ENCODE measurements at regions not wholly inside any gene's neighbourhood (a gene's known extent, or its start where the extent isn't known, plus 50 kb on each side); places are given as distances from the start of the nearest gene placed in this dataset.

DNA sequence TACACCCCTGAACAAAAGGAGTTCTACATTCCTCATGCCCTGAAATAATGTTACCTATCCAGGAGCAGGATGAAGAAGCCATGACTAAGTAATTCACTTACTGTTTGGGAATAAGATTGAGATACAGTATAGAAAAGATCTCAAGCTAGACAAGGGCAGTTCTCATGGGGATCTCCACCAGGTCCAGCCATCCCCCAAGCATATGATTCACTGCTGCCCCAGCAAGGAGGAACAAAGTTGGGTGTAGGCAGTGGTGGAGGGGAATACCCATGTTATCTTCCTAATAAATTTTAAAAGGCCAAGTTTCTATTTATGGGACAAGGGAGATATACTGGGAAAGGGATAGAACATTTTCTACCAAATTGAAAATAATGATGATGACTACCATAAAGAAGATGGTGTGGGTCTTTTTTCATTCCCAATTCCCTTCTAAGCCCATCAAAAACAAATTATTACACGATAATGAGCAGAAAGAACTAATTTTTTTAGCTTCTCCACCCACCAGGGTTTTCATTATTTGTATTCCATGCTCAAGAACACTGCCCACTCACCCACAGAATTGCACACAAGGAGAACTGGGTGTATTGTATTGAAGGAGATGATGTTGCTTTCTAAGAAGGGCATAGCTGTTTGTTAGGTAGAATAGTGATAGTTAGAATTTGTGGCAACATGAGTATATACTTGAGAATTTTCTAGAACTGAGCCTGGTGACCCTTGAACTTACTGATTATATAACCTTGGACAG lies 204.6 kb downstream of the BTG1 start:
- TF ChIP-seq, protein P1, sequence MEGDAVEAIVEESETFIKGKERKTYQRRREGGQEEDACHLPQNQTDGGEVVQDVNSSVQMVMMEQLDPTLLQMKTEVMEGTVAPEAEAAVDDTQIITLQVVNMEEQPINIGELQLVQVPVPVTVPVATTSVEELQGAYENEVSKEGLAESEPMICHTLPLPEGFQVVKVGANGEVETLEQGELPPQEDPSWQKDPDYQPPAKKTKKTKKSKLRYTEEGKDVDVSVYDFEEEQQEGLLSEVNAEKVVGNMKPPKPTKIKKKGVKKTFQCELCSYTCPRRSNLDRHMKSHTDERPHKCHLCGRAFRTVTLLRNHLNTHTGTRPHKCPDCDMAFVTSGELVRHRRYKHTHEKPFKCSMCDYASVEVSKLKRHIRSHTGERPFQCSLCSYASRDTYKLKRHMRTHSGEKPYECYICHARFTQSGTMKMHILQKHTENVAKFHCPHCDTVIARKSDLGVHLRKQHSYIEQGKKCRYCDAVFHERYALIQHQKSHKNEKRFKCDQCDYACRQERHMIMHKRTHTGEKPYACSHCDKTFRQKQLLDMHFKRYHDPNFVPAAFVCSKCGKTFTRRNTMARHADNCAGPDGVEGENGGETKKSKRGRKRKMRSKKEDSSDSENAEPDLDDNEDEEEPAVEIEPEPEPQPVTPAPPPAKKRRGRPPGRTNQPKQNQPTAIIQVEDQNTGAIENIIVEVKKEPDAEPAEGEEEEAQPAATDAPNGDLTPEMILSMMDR (IDR thresholded peaks at IDR 0.05) = no peak
- TF ChIP-seq POLR2A (IDR thresholded peaks at IDR 0.05) (no peak), EP300 (IDR thresholded peaks at IDR 0.05; ENCODE audit: low read depth) (no peak), POLR2AphosphoS5 (IDR thresholded peaks at IDR 0.05) (no peak)
